ENCODE measurements at regions not wholly inside any gene's neighbourhood (a gene's known extent, or its start where the extent isn't known, plus 50 kb on each side); places are given as distances from the start of the nearest gene placed in this dataset.

DNA sequence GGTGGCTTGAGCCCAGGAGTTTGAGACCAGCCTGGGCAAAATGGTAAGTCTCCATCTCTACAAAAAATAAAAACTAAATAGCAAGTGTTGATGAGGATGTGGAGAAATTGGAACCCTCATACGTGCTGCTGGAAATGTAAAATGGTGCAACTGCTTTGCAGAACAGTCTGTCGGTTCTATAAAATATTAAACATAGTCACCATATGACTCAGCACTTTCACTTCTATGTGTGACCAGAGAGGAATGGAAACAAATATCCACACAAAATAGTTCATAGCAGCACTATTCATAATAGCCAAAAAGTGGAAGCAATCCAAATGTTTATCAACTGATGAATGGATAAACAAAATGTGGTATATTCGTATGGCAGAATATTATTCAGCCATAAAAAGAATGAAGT, 60.8 kb upstream of the FMR1 start:
- no peaks in the 10 kb centered on the region for H3K36me3 ChIP-seq (ENCODE audit: control insufficient read depth, insufficient read depth, low read length)
- H3K4me3 ChIP-seq (ENCODE audit: low read depth, low read length): no peak overlapping the region
- TF ChIP-seq, protein P1, sequence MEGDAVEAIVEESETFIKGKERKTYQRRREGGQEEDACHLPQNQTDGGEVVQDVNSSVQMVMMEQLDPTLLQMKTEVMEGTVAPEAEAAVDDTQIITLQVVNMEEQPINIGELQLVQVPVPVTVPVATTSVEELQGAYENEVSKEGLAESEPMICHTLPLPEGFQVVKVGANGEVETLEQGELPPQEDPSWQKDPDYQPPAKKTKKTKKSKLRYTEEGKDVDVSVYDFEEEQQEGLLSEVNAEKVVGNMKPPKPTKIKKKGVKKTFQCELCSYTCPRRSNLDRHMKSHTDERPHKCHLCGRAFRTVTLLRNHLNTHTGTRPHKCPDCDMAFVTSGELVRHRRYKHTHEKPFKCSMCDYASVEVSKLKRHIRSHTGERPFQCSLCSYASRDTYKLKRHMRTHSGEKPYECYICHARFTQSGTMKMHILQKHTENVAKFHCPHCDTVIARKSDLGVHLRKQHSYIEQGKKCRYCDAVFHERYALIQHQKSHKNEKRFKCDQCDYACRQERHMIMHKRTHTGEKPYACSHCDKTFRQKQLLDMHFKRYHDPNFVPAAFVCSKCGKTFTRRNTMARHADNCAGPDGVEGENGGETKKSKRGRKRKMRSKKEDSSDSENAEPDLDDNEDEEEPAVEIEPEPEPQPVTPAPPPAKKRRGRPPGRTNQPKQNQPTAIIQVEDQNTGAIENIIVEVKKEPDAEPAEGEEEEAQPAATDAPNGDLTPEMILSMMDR (IDR thresholded peaks at IDR 0.05; ENCODE audit: insufficient read depth, low read length, poor library complexity, severe bottlenecking): no peak
- DNase-seq (ENCODE audit: low read depth): no peak
- H3K27me3 ChIP-seq (ENCODE audit: control insufficient read depth, insufficient read depth, low read length): no peaks in the 10 kb centered on the region

DNA sequence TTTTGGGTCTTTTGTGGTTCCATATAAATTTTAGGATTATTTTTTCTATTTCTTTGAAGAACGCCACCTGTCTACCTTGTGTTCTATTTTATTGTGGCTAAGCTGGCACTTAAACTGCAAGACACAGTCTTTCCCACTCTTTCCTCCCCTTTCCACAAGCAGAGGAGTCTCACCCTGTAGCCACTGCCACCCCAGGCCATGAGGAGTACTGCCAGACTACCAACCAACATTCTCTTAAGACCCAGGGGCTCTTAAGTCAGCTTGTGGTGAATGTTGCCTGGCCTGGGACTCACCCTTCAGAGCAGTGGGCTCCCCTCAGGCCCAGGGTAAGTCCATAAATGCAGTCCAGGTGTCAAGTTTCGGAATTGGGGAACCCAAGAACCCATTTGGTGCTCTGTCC, 58.0 kb upstream of the FMR1 start:
- no peaks in the 10 kb centered on the region for H3K27me3 ChIP-seq (ENCODE audit: control insufficient read depth, insufficient read depth, low read length)
- DNase-seq (ENCODE audit: low read depth): no peak
- H3K36me3 ChIP-seq (ENCODE audit: control insufficient read depth, insufficient read depth, low read length): no peaks in the 10 kb centered on the region
- TF ChIP-seq, protein P1 (IDR thresholded peaks at IDR 0.05; ENCODE audit: insufficient read depth, low read length, poor library complexity, severe bottlenecking): no peak
- H3K4me3 ChIP-seq (ENCODE audit: low read depth, low read length): no peak overlapping the region

GRCh38 chrX:147859666-147860065, 52.1 kb upstream of the FMR1 start:
- H3K36me3 ChIP-seq (ENCODE audit: control insufficient read depth, insufficient read depth, low read length): no peaks in the 10 kb centered on the region
- TF ChIP-seq, protein P1 (IDR thresholded peaks at IDR 0.05; ENCODE audit: insufficient read depth, low read length, poor library complexity, severe bottlenecking): no peak
- no peaks in the 10 kb centered on the region for H3K27me3 ChIP-seq (ENCODE audit: control insufficient read depth, insufficient read depth, low read length)
- H3K4me3 ChIP-seq (ENCODE audit: low read depth, low read length): no peak overlapping the region
- no peak for DNase-seq (ENCODE audit: low read depth)
